ENCODE measurements at regions not wholly inside any gene's neighbourhood (a gene's known extent, or its start where the extent isn't known, plus 50 kb on each side); places are given as distances from the start of the nearest gene placed in this dataset.

- no peak overlapping the region for H3K9ac ChIP-seq (ENCODE audit: low read length)
- no peak for TF ChIP-seq CTCF (IDR thresholded peaks at IDR 0.05)
- H3K27me3 ChIP-seq (replicated peaks in 1 of 4; ENCODE audit: control extremely low read depth in 1 of 4, control insufficient read depth in 3 of 4, insufficient read depth in 4 of 4, low read length in 3 of 4): no peaks in the 10 kb centered on the region
- ATAC-seq (ENCODE audit: low read depth) (no peak), DNase-seq (no peak)
- Mint-ChIP-seq H3K27me3 (no peaks in the 10 kb centered on the region), H3K4me3 (no peak overlapping the region), H3K27ac (no peak overlapping the region), H3K4me1 (no peaks in the 10 kb centered on the region), H3K9me3 (ENCODE audit: insufficient read depth) (no peaks in the 10 kb centered on the region)
- H3K4me3 ChIP-seq (ENCODE audit: control extremely low read depth in 1 of 5, extremely low read depth in 1 of 5, insufficient read depth in 1 of 5, low read depth in 2 of 5, low read length in 4 of 5): no peak overlapping the region
- H3K9me3 ChIP-seq (ENCODE audit: control extremely low read depth in 1 of 3, control insufficient read depth in 2 of 3, insufficient read depth in 1 of 3, low read length in 2 of 3): peaks cover 0 to 6% (median 0%) of the 10 kb centered on the region in 3 donors
- POLR2A ChIA-PET: no interaction called here
- no peak overlapping the region for H3K27ac ChIP-seq (ENCODE audit: low read length in 2 of 2)
- H3K4me1 ChIP-seq (ENCODE audit: control insufficient read depth in 2 of 2, insufficient read depth in 2 of 2, low read length in 2 of 2): no peaks in the 10 kb centered on the region
- no peaks in the 10 kb centered on the region for H3K36me3 ChIP-seq (replicated peaks in 1 of 2; ENCODE audit: control extremely low read depth in 1 of 2, control insufficient read depth in 1 of 2, extremely low read depth in 1 of 2, insufficient read depth in 2 of 2, low read length in 1 of 2)
- H3K79me2 ChIP-seq (ENCODE audit: control insufficient read depth, insufficient read depth, low read length): no peaks in the 10 kb centered on the region
- H2AFZ ChIP-seq (ENCODE audit: insufficient read depth, low read depth, low read length, poor library complexity, severe bottlenecking): no peak overlapping the region
- intact Hi-C loops (cut with micrococcal nuclease): no loop called here
- no peaks in the 10 kb centered on the region for H4K20me1 ChIP-seq (ENCODE audit: control insufficient read depth, insufficient read depth, low read length, poor library complexity, severe bottlenecking)
- H3K4me2 ChIP-seq (replicated peaks; ENCODE audit: low read depth, low read length, poor library complexity, severe bottlenecking): no peak overlapping the region
- CTCF ChIA-PET: no interaction called here
These were observed 547.5 kb downstream of the COL12A1 start for GRCh38 chr6:74658391-74658790.

GRCh38 chr6:74657931-74658330, 547.9 kb downstream of the COL12A1 start:
- H3K4me2 ChIP-seq (replicated peaks; ENCODE audit: low read depth, low read length, poor library complexity, severe bottlenecking): no peak overlapping the region
- no peak overlapping the region for H3K4me3 ChIP-seq (ENCODE audit: control extremely low read depth in 1 of 5, extremely low read depth in 1 of 5, insufficient read depth in 1 of 5, low read depth in 2 of 5, low read length in 4 of 5)
- DNase-seq: no peak
- H4K20me1 ChIP-seq (ENCODE audit: control insufficient read depth, insufficient read depth, low read length, poor library complexity, severe bottlenecking): no peaks in the 10 kb centered on the region
- H3K4me3 Mint-ChIP-seq: no peak overlapping the region
- H3K4me1 ChIP-seq (ENCODE audit: control insufficient read depth in 2 of 2, insufficient read depth in 2 of 2, low read length in 2 of 2): no peaks in the 10 kb centered on the region
- H3K4me1 Mint-ChIP-seq: no peaks in the 10 kb centered on the region
- TF ChIP-seq CTCF (IDR thresholded peaks at IDR 0.05): no peak
- TF ChIP-seq EZH2 (IDR thresholded peaks at IDR 0.05; ENCODE audit: borderline replicate concordance, insufficient read depth, low read depth, low read length, poor library complexity, severe bottlenecking): no peak
- no peak for ATAC-seq (ENCODE audit: low read depth)
- peaks cover 0 to 6% (median 0%) of the 10 kb centered on the region in 3 donors for H3K9me3 ChIP-seq (ENCODE audit: control extremely low read depth in 1 of 3, control insufficient read depth in 2 of 3, insufficient read depth in 1 of 3, low read length in 2 of 3)
- no peak overlapping the region for H3K9ac ChIP-seq (ENCODE audit: low read length)
- H3K36me3 ChIP-seq (replicated peaks in 1 of 2; ENCODE audit: control extremely low read depth in 1 of 2, control insufficient read depth in 1 of 2, extremely low read depth in 1 of 2, insufficient read depth in 2 of 2, low read length in 1 of 2): no peaks in the 10 kb centered on the region
- H3K27me3 Mint-ChIP-seq: no peaks in the 10 kb centered on the region
- H2AFZ ChIP-seq (ENCODE audit: insufficient read depth, low read depth, low read length, poor library complexity, severe bottlenecking): no peak overlapping the region
- no peaks in the 10 kb centered on the region for H3K79me2 ChIP-seq (ENCODE audit: control insufficient read depth, insufficient read depth, low read length)
- POLR2A ChIA-PET: no interaction called here
- no peak overlapping the region for H3K27ac Mint-ChIP-seq
- H3K27ac ChIP-seq (ENCODE audit: low read length in 2 of 2): no peak overlapping the region
- H3K9me3 Mint-ChIP-seq (ENCODE audit: insufficient read depth): no peaks in the 10 kb centered on the region
- intact Hi-C loops (cut with micrococcal nuclease): no loop called here
- WGBS (ENCODE audit: insufficient coverage): no CpG with 5 or more reads among the region's 1 CpG
- CTCF ChIA-PET: no interaction called here
- H3K27me3 ChIP-seq (replicated peaks in 1 of 4; ENCODE audit: control extremely low read depth in 1 of 4, control insufficient read depth in 3 of 4, insufficient read depth in 4 of 4, low read length in 3 of 4): no peaks in the 10 kb centered on the region
